ENCODE measurements at regions not wholly inside any gene's neighbourhood (a gene's known extent, or its start where the extent isn't known, plus 50 kb on each side); places are given as distances from the start of the nearest gene placed in this dataset.

DNA sequence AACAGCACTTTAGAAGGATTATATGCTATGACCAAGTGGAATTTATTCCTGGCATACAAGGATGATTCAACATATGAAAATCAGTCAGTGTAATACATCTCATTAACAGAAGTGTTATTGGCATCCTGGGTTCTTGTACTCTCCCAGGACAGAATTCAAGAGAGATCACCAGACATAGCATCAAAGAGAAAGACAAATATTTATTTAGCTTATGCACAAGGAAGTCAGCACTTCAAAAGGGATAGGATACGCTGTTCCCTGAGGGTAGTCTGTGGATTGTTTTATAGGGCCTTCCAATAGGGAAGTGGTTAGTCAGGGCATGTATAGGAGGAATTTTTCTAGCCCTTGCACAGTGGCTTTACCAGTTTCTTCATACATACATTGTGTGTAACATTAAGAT lies 1238.0 kb downstream of the PCDH17 start:
- TF ChIP-seq, protein P1, sequence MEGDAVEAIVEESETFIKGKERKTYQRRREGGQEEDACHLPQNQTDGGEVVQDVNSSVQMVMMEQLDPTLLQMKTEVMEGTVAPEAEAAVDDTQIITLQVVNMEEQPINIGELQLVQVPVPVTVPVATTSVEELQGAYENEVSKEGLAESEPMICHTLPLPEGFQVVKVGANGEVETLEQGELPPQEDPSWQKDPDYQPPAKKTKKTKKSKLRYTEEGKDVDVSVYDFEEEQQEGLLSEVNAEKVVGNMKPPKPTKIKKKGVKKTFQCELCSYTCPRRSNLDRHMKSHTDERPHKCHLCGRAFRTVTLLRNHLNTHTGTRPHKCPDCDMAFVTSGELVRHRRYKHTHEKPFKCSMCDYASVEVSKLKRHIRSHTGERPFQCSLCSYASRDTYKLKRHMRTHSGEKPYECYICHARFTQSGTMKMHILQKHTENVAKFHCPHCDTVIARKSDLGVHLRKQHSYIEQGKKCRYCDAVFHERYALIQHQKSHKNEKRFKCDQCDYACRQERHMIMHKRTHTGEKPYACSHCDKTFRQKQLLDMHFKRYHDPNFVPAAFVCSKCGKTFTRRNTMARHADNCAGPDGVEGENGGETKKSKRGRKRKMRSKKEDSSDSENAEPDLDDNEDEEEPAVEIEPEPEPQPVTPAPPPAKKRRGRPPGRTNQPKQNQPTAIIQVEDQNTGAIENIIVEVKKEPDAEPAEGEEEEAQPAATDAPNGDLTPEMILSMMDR (IDR thresholded peaks at IDR 0.05; ENCODE audit: extremely low read depth, missing control alignments) = no peak
- DNase-seq (ENCODE audit: low spot score) = no peak

GRCh38 chr13:58876473-58876872 lies 1244.9 kb downstream of the PCDH17 start:
- TF ChIP-seq, protein P1 (IDR thresholded peaks at IDR 0.05; ENCODE audit: extremely low read depth, missing control alignments) = no peak
- DNase-seq (ENCODE audit: low spot score) = no peak

DNA sequence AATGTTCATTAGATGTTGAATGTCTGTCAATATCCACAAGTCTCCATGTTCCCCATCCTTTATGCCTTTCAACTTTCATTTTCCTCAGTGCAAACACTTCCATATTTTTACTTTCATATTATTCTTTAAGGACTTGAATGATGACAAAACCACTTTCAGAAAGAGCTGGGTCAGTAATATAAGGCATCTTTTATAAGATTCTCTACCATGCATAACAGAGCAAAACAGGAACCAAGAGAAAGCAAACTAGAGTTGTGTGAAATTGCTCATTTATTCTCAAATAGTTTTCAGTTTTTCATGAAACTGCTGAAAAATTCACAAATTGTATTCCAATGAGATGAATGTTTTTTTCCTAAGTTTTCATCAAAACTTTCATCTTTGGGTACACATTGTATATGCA lies 1247.6 kb downstream of the PCDH17 start:
- TF ChIP-seq, protein P1 (IDR thresholded peaks at IDR 0.05; ENCODE audit: extremely low read depth, missing control alignments) = no peak
- no peak for DNase-seq (ENCODE audit: low spot score)

- TF ChIP-seq, protein P1 (IDR thresholded peaks at IDR 0.05; ENCODE audit: extremely low read depth, missing control alignments) = no peak
- DNase-seq (ENCODE audit: low spot score) = no peak
These were observed 1251.0 kb downstream of the PCDH17 start for GRCh38 chr13:58882516-58882915.

DNA sequence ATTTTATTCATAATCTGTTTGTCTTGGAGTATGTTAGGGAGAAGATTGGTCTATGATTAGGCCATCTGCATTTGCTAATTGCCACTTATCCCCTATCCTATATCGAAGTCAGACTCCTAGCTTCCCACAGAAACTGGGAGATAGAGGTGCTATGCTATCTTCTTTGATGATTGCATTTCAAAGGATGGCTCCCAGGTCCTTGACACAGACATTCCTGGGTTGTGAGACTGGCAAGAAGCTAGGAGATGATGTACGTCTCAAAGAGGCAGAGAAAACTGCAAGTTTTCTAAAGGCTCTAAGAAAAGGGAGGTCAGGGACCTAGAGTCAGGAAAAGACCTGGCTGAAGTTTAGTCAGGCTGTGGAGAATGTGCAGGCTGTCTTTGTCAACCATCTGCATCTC lies 1251.9 kb downstream of the PCDH17 start:
- TF ChIP-seq, protein P1 (IDR thresholded peaks at IDR 0.05; ENCODE audit: extremely low read depth, missing control alignments) = no peak
- no peak for DNase-seq (ENCODE audit: low spot score)

- no peak for DNase-seq (ENCODE audit: low spot score)
- TF ChIP-seq, protein P1 (IDR thresholded peaks at IDR 0.05; ENCODE audit: extremely low read depth, missing control alignments) = no peak
These were observed 1253.0 kb downstream of the PCDH17 start for GRCh38 chr13:58884353-58885209.

- TF ChIP-seq, protein P1 (IDR thresholded peaks at IDR 0.05; ENCODE audit: extremely low read depth, missing control alignments) = no peak
- no peak for DNase-seq (ENCODE audit: low spot score)
These were observed 1257.9 kb downstream of the PCDH17 start for GRCh38 chr13:58889474-58889873.
